Stimulated activated naive B cell treated with anti-CD40 and anti-IgM and Interleukin-4, amounts not matched to agents 10 μg/mL and 1 μg/mL and 100 μg/mL, for 72 hours (primary cell): ENCODE measurements at regions not wholly inside any gene's neighbourhood (a gene's known extent, or its start where the extent isn't known, plus 50 kb on each side); places are given as distances from the start of the nearest gene placed in this dataset.

Source experiments
- ATAC-seq, 2 donors: fragments of 150-1000 bp; cut with Tn5 transposase; replicated peaks; 2 replicates each; pipeline ENCODE4 v1.10.0; 2021; ENCODE audit warnings: moderate library complexity in 1 of 2
- DNase-seq: peaks from one replicate; pipeline ENCODE4 v3.0.0; 2021
- H3K27ac Mint-ChIP-seq: one replicate; pipeline ENCODE4 v1.8.0; 2022; ENCODE audit warnings: mild to moderate bottlenecking, mixed read lengths
- H3K27me3 Mint-ChIP-seq, 2 donors: one replicate each; pipeline ENCODE4 v1.8.0; 2022; ENCODE audit warnings: mixed read lengths in 2 of 2
- H3K36me3 Mint-ChIP-seq, 2 donors: one replicate each; pipeline ENCODE4 v1.8.0; 2022; ENCODE audit warnings: mixed read lengths in 2 of 2, mild to moderate bottlenecking in 1 of 2
- H3K4me1 Mint-ChIP-seq, 2 donors: one replicate each; pipeline ENCODE4 v1.8.0; 2022; ENCODE audit warnings: mixed read lengths in 2 of 2, mild to moderate bottlenecking in 1 of 2
- H3K4me3 Mint-ChIP-seq, 2 donors: one replicate each; pipeline ENCODE4 v1.8.0; 2022; ENCODE audit warnings: mild to moderate bottlenecking in 2 of 2, mixed read lengths in 2 of 2, moderate library complexity in 1 of 2
- H3K9me3 Mint-ChIP-seq, 2 donors: one replicate each; pipeline ENCODE4 v1.8.0; 2022; ENCODE audit warnings: mixed read lengths in 2 of 2, mild to moderate bottlenecking in 1 of 2

GRCh38 chr6:148677594-148678476, 69.0 kb upstream of the UST start:
- Mint-ChIP-seq H3K27me3 (no peaks in the 10 kb centered on the region), H3K4me3 (peak overlapping the region in 1 of 2 donors; percentile 25), H3K27ac (peak overlapping the region; percentile 89), H3K9me3 (peaks cover 10 to 14% of the 10 kb centered on the region in 2 donors), H3K4me1 (peaks cover 32 to 52% of the 10 kb centered on the region in 2 donors), H3K36me3 (peaks cover 13 to 17% of the 10 kb centered on the region in 2 donors)
- peak; percentile 68 for DNase-seq
- ATAC-seq: peak; percentile 89 to 91

- peaks cover 6 to 8% of the 10 kb centered on the region in 2 donors for H3K36me3 Mint-ChIP-seq
- ATAC-seq: no peak
Observed at GRCh38 chr6:148678682-148679081, 68.1 kb upstream of the UST start.

GRCh38 chr6:148681666-148682065, 65.2 kb upstream of the UST start:
- H3K4me1 Mint-ChIP-seq: peaks cover 32 to 57% of the 10 kb centered on the region in 2 donors
- H3K27me3 Mint-ChIP-seq: no peaks in the 10 kb centered on the region
- peaks cover 2 to 4% of the 10 kb centered on the region in 2 donors for H3K9me3 Mint-ChIP-seq
- H3K4me3 Mint-ChIP-seq: no peak overlapping the region
- H3K27ac Mint-ChIP-seq: no peak overlapping the region
- no peak for DNase-seq
- ATAC-seq: no peak
- peaks cover 0 to 4% of the 10 kb centered on the region in 2 donors for H3K36me3 Mint-ChIP-seq

More at GRCh38 chr6:148678682-148679081, 68.1 kb upstream of the UST start:
- H3K9me3 Mint-ChIP-seq: peaks cover 5 to 9% of the 10 kb centered on the region in 2 donors
- H3K27ac Mint-ChIP-seq: peak overlapping the region; percentile 89
- peak overlapping the region in 1 of 2 donors; percentile 22 for H3K4me3 Mint-ChIP-seq
- peaks cover 35 to 59% of the 10 kb centered on the region in 2 donors for H3K4me1 Mint-ChIP-seq
- no peaks in the 10 kb centered on the region for H3K27me3 Mint-ChIP-seq
- DNase-seq: no peak

- Mint-ChIP-seq H3K4me3 (no peak overlapping the region), H3K9me3 (peaks cover 2 to 4% of the 10 kb centered on the region in 2 donors), H3K4me1 (peaks cover 31 to 55% of the 10 kb centered on the region in 2 donors), H3K27me3 (no peaks in the 10 kb centered on the region), H3K27ac (no peak overlapping the region), H3K36me3 (peaks cover 0 to 4% of the 10 kb centered on the region in 2 donors)
- no peak for ATAC-seq
- DNase-seq: no peak
Observed at GRCh38 chr6:148682252-148682651, 64.6 kb upstream of the UST start.

- Mint-ChIP-seq H3K4me3 (peak overlapping the region; percentile 14 to 34), H3K27ac (peak overlapping the region; percentile 93), H3K9me3 (peaks cover 2 to 4% of the 10 kb centered on the region in 2 donors), H3K27me3 (no peaks in the 10 kb centered on the region), H3K36me3 (peaks cover 0 to 4% of the 10 kb centered on the region in 2 donors), H3K4me1 (peaks cover 26 to 47% of the 10 kb centered on the region in 2 donors)
- ATAC-seq (peak; percentile 56 to 58), DNase-seq (peak; percentile 20)
Observed at GRCh38 chr6:148682990-148683389, 63.8 kb upstream of the UST start.

- no peaks in the 10 kb centered on the region for H3K27me3 Mint-ChIP-seq
- no peak overlapping the region for H3K27ac Mint-ChIP-seq
- H3K9me3 Mint-ChIP-seq: peaks cover 0 to 3% of the 10 kb centered on the region in 2 donors
- H3K4me1 Mint-ChIP-seq: peaks cover 6 to 21% of the 10 kb centered on the region in 2 donors
- H3K4me3 Mint-ChIP-seq: no peak overlapping the region
- DNase-seq (no peak), ATAC-seq (no peak)
- H3K36me3 Mint-ChIP-seq: peaks cover 4 to 8% of the 10 kb centered on the region in 2 donors
Observed at GRCh38 chr6:148689168-148689567, 57.7 kb upstream of the UST start.

- peak; percentile 92 to 96 for ATAC-seq
- DNase-seq: peak; percentile 24
- Mint-ChIP-seq H3K4me1 (peaks cover 17 to 25% of the 10 kb centered on the region in 2 donors), H3K36me3 (peaks cover 4 to 8% of the 10 kb centered on the region in 2 donors), H3K4me3 (peak overlapping the region in 1 of 2 donors; percentile 5), H3K27ac (peak overlapping the region; percentile 92), H3K9me3 (peaks cover 0 to 8% of the 10 kb centered on the region in 2 donors), H3K27me3 (no peaks in the 10 kb centered on the region)
Observed at GRCh38 chr6:148693882-148694484, 52.8 kb upstream of the UST start.
